OCI-LY3 (cell line): ENCODE measurements at regions not wholly inside any gene's neighbourhood (a gene's known extent, or its start where the extent isn't known, plus 50 kb on each side); places are given as distances from the start of the nearest gene placed in this dataset.

Experiments
- H2AFZ ChIP-seq: fragments of 200-600, 300-600 bp; shearing (Covaris generic); 2 replicates; pipeline ENCODE4 v1.6.0; 2014; ENCODE audit warnings: antibody characterized with exemption, low read depth, low read length
- H3K27ac ChIP-seq: fragments of 200-600, 300-600 bp; sonication (generic); 2 replicates; pipeline ENCODE4 v1.5.1; 2014; ENCODE audit warnings: mild to moderate bottlenecking, low read length, moderate library complexity, mixed read lengths
- H3K27me3 ChIP-seq: fragments of 200-600, 300-600 bp; sonication (generic); 2 replicates; pipeline ENCODE4 v1.6.1; 2014; ENCODE audit warnings: low read depth, low read length, mixed read lengths
- H3K36me3 ChIP-seq: fragments of 200-600, 300-600 bp; sonication (generic); replicated peaks from 2 replicates; pipeline ENCODE3; 2014; ENCODE audit warnings: low read depth, low read length, mixed read lengths
- H3K4me1 ChIP-seq: fragments of 300-600, 200-600 bp; sonication (generic); 2 replicates; pipeline ENCODE4 v1.6.1; 2014; ENCODE audit warnings: low read length, mixed read lengths
- H3K4me2 ChIP-seq: fragments of 200-600, 300-600 bp; sonication (generic); 2 replicates; pipeline ENCODE4 v1.6.1; 2014; ENCODE audit warnings: low read length, mixed read lengths
- H3K4me3 ChIP-seq: fragments of 300-600, 200-600 bp; sonication (generic); 2 replicates; pipeline ENCODE4 v1.5.1; 2014; ENCODE audit warnings: antibody characterized with exemption, mild to moderate bottlenecking, low read length, moderate library complexity
- H3K79me2 ChIP-seq: fragments of 300-600, 200-600 bp; shearing (Covaris generic); 2 replicates; pipeline ENCODE4 v1.6.1; 2014; ENCODE audit warnings: mild to moderate bottlenecking, low read length, mixed read lengths
- H3K9ac ChIP-seq: fragments of 300-600, 200-600 bp; shearing (Covaris generic); 2 replicates; pipeline ENCODE4 v1.6.0; 2014; ENCODE audit warnings: mild to moderate bottlenecking, low read length, moderate library complexity
- H3K9me3 ChIP-seq: fragments of 200-600, 300-600 bp; shearing (Covaris generic); 2 replicates; pipeline ENCODE4 v1.6.1; 2014; ENCODE audit warnings: low read length, mixed read lengths; ENCODE audit not compliant: insufficient read depth
- H4K20me1 ChIP-seq: fragments of 200-600, 300-600 bp; sonication (generic); 2 replicates; pipeline ENCODE4 v1.6.1; 2016; ENCODE audit warnings: low read length, mixed read lengths; ENCODE audit not compliant: insufficient read depth
- EZH2phosphoT487 ChIP-seq: fragments of 200-600 bp; shearing (Covaris generic); IDR thresholded peaks from 2 replicates; pipeline ENCODE4 v1.6.1; 2018; ENCODE audit warnings: antibody characterized with exemption, mixed run types, low read depth
- TF ChIP-seq, protein P1 (sequence below): fragments of 200-600, 300-600 bp; sonication (generic); IDR thresholded peaks from 2 replicates; pipeline ENCODE4 v1.5.1; 2014; ENCODE audit warnings: antibody characterized with exemption, low read length, low read depth

DNA sequence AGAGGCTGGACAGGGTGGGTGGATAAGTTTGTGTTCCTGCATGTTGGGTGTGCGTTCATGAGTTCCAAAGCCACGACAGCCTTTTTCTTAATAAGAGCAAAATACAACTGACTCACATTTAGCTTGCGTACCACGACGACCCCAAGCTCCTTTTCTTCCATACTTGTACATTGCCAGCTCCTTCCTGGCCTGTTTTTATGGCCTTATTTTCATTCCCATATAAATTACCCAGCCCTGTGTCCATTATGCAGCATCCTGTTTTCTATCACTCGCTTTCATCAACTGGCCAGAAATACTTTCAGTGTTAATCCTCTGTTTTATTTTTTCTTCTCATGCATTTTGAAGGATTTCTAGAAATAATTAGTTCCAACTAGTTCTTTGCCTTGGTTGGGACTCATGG, 499.1 kb downstream of the FOXO1 start:
- peaks cover 4% of the 10 kb centered on the region; the same call in 1 of the 2 replicates for H3K27me3 ChIP-seq
- H3K27ac ChIP-seq, result no peak overlapping the region
- no peaks in the 10 kb centered on the region for H3K79me2 ChIP-seq

DNA sequence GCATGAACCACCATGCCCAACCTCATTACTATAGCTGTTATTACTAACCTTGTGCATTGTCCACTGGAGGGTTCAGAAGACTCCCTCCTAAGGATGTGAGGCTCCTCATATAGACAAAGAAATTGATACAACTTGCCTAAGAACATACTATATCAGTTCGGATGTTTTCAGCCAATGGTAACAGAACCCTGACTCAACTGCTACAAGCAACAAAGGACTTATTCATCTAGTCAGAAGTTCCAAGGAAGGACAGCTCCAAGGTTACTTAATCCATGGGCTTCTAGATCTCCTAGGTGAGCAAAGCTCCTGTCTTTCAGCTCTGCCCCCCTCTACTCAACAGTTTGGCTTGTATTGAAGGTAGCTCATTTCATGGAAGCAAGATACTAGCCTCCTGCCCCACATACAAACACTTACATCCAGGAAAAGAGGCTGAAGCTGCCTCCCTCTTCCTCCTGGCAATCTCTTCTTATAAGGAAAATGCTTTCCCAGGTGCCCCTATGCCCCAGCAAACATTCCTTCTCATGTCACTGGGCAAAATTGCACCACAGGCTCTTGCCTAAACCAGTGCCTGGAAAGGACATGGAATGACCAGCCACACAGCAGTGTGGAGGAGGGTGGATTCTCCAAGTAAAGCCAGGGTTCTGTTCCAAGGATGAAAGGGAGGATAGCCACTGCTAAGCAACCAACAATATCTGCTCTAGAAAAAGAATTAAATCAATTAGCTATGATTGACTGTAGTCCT, 497.8 kb downstream of the FOXO1 start:
- no peaks in the 10 kb centered on the region for H3K79me2 ChIP-seq
- H3K9ac ChIP-seq, result no peak overlapping the region
- no peak overlapping the region for H3K4me2 ChIP-seq
- H3K4me3 ChIP-seq, result no peak overlapping the region
- H3K36me3 ChIP-seq, result no peaks in the 10 kb centered on the region
- H2AFZ ChIP-seq, result no peak overlapping the region
- no peaks in the 10 kb centered on the region for H3K4me1 ChIP-seq
- peaks cover 4% of the 10 kb centered on the region; the same call in 1 of the 2 replicates for H3K27me3 ChIP-seq
- no peak overlapping the region for H3K27ac ChIP-seq
- H4K20me1 ChIP-seq, result no peaks in the 10 kb centered on the region
- no peaks in the 10 kb centered on the region for H3K9me3 ChIP-seq
- TF ChIP-seq, protein P1, sequence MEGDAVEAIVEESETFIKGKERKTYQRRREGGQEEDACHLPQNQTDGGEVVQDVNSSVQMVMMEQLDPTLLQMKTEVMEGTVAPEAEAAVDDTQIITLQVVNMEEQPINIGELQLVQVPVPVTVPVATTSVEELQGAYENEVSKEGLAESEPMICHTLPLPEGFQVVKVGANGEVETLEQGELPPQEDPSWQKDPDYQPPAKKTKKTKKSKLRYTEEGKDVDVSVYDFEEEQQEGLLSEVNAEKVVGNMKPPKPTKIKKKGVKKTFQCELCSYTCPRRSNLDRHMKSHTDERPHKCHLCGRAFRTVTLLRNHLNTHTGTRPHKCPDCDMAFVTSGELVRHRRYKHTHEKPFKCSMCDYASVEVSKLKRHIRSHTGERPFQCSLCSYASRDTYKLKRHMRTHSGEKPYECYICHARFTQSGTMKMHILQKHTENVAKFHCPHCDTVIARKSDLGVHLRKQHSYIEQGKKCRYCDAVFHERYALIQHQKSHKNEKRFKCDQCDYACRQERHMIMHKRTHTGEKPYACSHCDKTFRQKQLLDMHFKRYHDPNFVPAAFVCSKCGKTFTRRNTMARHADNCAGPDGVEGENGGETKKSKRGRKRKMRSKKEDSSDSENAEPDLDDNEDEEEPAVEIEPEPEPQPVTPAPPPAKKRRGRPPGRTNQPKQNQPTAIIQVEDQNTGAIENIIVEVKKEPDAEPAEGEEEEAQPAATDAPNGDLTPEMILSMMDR, result no peak
- no peak for TF ChIP-seq EZH2phosphoT487

More for the DNA sequence above, 499.1 kb downstream of the FOXO1 start:
- no peaks in the 10 kb centered on the region for H3K36me3 ChIP-seq
- H4K20me1 ChIP-seq, result no peaks in the 10 kb centered on the region
- H3K4me2 ChIP-seq, result no peak overlapping the region
- no peak overlapping the region for H2AFZ ChIP-seq
- no peak overlapping the region for H3K9ac ChIP-seq
- TF ChIP-seq EZH2phosphoT487, result no peak
- TF ChIP-seq, protein P1, result no peak
- H3K4me3 ChIP-seq, result no peak overlapping the region
- no peaks in the 10 kb centered on the region for H3K4me1 ChIP-seq
- no peaks in the 10 kb centered on the region for H3K9me3 ChIP-seq

DNA sequence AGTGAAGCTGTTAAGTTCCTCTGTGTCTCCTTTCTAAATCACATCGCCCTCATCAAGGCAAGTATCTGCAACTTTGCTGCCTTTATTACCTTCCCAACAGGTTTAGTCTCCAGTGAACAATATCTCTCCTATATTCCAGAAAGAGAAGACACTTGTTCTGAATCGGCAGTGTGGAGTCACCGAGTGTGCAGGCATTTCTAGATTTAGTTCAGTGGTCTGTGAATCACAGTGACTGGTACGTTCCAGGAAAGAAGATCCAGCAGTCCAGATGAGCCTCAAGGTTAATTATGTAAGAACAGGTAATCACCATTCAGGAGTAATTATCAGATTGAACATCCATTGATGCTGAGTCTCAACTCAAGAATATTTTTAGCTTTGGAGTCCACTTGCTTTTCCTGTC, 497.0 kb downstream of the FOXO1 start:
- H3K27me3 ChIP-seq, result peaks cover 4% of the 10 kb centered on the region; the same call in 1 of the 2 replicates
- H2AFZ ChIP-seq, result no peak overlapping the region

DNA sequence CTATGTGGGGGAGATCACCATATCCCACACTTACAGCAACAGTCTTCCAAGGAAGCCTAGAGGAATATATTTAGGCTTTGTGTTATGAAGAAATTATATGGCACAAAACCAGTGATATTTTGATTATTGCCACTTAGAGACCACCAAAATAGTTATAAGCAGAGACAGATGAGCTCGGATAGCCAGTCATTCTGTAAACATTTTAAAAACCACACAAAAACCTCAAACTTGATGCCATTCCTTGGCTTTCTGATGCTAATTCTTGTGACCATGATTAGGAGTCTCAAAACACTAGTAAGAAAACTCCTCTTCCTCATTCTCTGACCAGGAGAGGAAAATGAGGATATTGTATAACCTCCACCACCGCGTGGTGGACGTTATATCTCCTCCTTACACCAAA, 496.4 kb downstream of the FOXO1 start:
- Histone ChIP-seq H2AFZ (no peak overlapping the region), H3K9ac (no peak overlapping the region), H4K20me1 (no peaks in the 10 kb centered on the region), H3K9me3 (no peaks in the 10 kb centered on the region), H3K27me3 (peaks cover 4% of the 10 kb centered on the region; the same call in 1 of the 2 replicates), H3K79me2 (no peaks in the 10 kb centered on the region), H3K4me3 (no peak overlapping the region), H3K36me3 (no peaks in the 10 kb centered on the region), H3K4me1 (no peaks in the 10 kb centered on the region), H3K4me2 (no peak overlapping the region), H3K27ac (no peak overlapping the region)
- no peak for TF ChIP-seq EZH2phosphoT487

More for the DNA sequence above, 497.0 kb downstream of the FOXO1 start:
- Histone ChIP-seq H3K9ac (no peak overlapping the region), H3K9me3 (no peaks in the 10 kb centered on the region), H4K20me1 (no peaks in the 10 kb centered on the region), H3K4me2 (no peak overlapping the region), H3K27ac (no peak overlapping the region), H3K4me3 (no peak overlapping the region), H3K4me1 (no peaks in the 10 kb centered on the region), H3K79me2 (no peaks in the 10 kb centered on the region), H3K36me3 (no peaks in the 10 kb centered on the region)
- TF ChIP-seq, protein P1, result no peak
- TF ChIP-seq EZH2phosphoT487, result no peak
